SK-N-DZ (cell line): ENCODE measurements at regions not wholly inside any gene's neighbourhood (a gene's known extent, or its start where the extent isn't known, plus 50 kb on each side); places are given as distances from the start of the nearest gene placed in this dataset.
A peak's percentile ranks its signal among the peaks of the same experiment; 100 is the strongest.

Source experiments
- DNase-seq: peaks from one replicate; pipeline ENCODE4 v3.0.0-alpha.2; 2015; ENCODE audit warnings: low spot score

- DNase-seq, result no peak
Observed at GRCh38 chr7:18200855-18201254, 173.2 kb upstream of the PRPS1L1 start.

GRCh38 chr7:18201350-18201749 is 173.7 kb upstream of the PRPS1L1 start:
- no peak for DNase-seq

- no peak for DNase-seq
Observed at GRCh38 chr7:18202315-18203045, 174.8 kb upstream of the PRPS1L1 start.

- DNase-seq, result no peak
Observed at GRCh38 chr7:18206331-18206730, 178.7 kb upstream of the PRPS1L1 start.

- DNase-seq, result no peak
Observed at GRCh38 chr7:18208921-18209320, 181.3 kb upstream of the PRPS1L1 start.

GRCh38 chr7:18210377-18210776 is 182.7 kb upstream of the PRPS1L1 start:
- no peak for DNase-seq

- DNase-seq, result no peak
Observed at GRCh38 chr7:18210788-18211187, 183.1 kb upstream of the PRPS1L1 start.

- no peak for DNase-seq
Observed at GRCh38 chr7:18212308-18212707, 184.7 kb upstream of the PRPS1L1 start.

GRCh38 chr7:18212758-18213157 is 185.1 kb upstream of the PRPS1L1 start:
- peak; percentile 91 for DNase-seq

GRCh38 chr7:18213652-18214051 is 186.0 kb upstream of the PRPS1L1 start:
- DNase-seq, result peak; percentile 18

GRCh38 chr7:18216270-18216669 is 188.6 kb upstream of the PRPS1L1 start:
- DNase-seq, result no peak

- DNase-seq, result no peak
Observed at GRCh38 chr7:18221377-18222293, 194.0 kb upstream of the PRPS1L1 start.

- DNase-seq, result no peak
Observed at GRCh38 chr7:18222636-18223035, 195.0 kb upstream of the PRPS1L1 start.

- no peak for DNase-seq
Observed at GRCh38 chr7:18224138-18224537, 196.5 kb upstream of the PRPS1L1 start.

- no peak for DNase-seq
Observed at GRCh38 chr7:18225067-18225466, 197.4 kb upstream of the PRPS1L1 start.

- no peak for DNase-seq
Observed at GRCh38 chr7:18226598-18226997, 199.0 kb upstream of the PRPS1L1 start.

GRCh38 chr7:18228686-18229085 is 201.0 kb upstream of the PRPS1L1 start:
- no peak for DNase-seq

- DNase-seq, result no peak
Observed at GRCh38 chr7:18230271-18230670, 202.6 kb upstream of the PRPS1L1 start.

GRCh38 chr7:18231854-18232253 is 204.2 kb upstream of the PRPS1L1 start:
- DNase-seq, result no peak

GRCh38 chr7:18234519-18234918 is 206.9 kb upstream of the PRPS1L1 start:
- DNase-seq, result no peak

- no peak for DNase-seq
Observed at GRCh38 chr7:18235819-18236218, 208.2 kb upstream of the PRPS1L1 start.

GRCh38 chr7:18239212-18239611 is 211.6 kb upstream of the PRPS1L1 start:
- DNase-seq, result no peak
